Nucleus accumbens (tissue), 56 donors: ENCODE measurements at regions not wholly inside any gene's neighbourhood (a gene's known extent, or its start where the extent isn't known, plus 50 kb on each side); places are given as distances from the start of the nearest gene placed in this dataset.
"Not testable (repeated sequence)": the region's sequence is repeated elsewhere in the genome, so short reads cannot be mapped to it uniquely, and the experiment has no call there.

Experiments
- DNase-seq, 56 donors: peaks; one replicate each; lab custom pipeline; 2025; lab: John Stamatoyannopoulos, UW

- no peak for DNase-seq
Observed at GRCh38 chr5:19235101-19235584, 752.9 kb downstream of the CDH18 start.

DNA sequence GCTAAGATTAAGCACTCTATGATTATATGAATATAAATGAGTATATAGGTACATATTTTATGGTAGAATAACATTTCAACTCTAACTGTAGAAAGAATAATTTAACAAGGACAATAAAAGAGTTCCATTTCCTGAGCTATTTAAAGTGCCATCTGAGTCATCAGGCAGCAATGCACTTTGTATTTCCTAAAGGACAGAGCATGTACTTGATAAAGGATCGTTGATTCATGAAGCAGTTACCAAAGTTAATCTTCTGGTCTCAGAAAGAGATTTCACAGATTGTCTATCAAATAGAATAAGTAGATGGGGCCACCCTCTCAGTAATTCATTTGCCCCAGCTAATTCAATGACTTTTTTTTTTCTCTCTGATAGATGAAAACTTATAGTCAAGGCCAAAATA, 747.8 kb downstream of the CDH18 start:
- DNase-seq = no peak

DNA sequence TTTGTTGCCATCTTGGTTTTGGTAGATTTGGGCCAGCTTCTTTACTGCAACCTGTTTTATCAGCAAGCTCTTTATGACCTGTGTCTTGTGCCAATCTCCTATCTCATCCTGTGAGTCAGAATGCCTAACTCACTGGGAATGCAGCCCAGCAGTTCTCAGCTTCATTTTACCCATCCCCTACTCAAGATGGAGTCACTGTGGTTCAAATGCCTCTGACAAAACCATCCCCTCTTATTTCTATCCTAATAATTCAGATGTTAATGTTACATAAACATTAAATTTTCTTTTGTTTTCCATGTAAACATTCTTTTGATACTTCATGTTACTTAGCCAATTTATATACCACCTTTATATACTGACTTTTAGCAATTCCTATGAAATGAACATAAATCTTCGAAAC, 746.3 kb downstream of the CDH18 start:
- no peak for DNase-seq

DNA sequence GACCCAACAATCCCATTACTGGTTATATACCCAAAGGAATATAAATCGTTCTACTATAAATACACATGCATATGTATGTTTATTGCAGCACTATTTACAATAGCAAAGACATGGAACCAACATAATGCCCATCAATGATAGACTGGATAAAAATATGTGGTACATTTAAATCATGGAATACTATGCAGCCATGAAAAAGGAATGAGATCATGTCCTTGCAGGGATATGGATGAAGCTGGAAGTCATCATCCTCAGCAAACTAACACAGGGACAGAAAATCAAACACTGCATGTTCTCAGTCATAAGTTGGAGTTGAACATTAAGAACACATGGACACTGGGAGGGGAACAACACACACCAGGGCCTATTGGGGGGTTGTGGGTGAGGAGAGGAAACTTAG, 741.8 kb downstream of the CDH18 start:
- DNase-seq = not testable (repeated sequence)

- no peak for DNase-seq
Observed at GRCh38 chr5:19247302-19247701, 740.7 kb downstream of the CDH18 start.

DNA sequence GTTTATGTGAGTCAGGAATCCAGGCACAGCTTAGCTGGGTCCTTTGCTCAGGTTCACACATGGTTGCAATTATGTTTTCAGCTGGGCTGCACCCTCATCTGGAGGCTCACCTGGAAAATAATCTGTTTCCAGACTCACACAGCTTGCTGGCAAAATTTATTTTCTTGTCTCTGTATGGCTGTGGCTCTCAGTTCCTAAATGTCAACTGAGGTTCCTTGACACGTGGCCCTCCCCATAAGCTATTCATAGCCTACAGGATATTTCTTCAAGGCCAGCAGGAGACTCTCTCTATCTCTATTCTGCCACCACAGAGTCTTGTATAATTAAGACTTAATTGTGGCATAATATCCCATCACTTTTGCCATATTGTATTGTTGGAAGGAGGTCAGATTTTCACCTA, 732.0 kb downstream of the CDH18 start:
- DNase-seq = no peak

GRCh38 chr5:19258686-19259085, 729.3 kb downstream of the CDH18 start:
- DNase-seq = no peak

DNA sequence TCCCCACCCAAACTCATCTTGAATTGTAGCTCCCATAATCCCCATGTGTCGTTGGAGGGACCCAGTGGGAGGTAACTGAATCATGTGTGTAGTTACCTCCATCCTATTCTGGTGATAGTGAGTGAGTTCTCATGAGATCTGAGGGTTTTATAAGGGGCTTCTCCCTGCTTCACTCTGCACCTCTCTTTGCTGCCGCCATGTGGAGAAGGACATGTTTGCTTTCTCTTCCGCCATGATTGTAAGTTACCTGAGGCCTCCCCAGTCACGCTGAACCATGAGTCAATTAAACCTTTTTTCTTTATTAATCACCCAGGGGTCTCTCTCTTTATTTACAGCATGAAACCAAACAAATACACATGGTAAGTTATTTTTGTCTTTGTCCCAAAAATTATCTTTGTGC, 726.1 kb downstream of the CDH18 start:
- DNase-seq = no peak

GRCh38 chr5:19264821-19265220, 723.2 kb downstream of the CDH18 start:
- DNase-seq = no peak

DNA sequence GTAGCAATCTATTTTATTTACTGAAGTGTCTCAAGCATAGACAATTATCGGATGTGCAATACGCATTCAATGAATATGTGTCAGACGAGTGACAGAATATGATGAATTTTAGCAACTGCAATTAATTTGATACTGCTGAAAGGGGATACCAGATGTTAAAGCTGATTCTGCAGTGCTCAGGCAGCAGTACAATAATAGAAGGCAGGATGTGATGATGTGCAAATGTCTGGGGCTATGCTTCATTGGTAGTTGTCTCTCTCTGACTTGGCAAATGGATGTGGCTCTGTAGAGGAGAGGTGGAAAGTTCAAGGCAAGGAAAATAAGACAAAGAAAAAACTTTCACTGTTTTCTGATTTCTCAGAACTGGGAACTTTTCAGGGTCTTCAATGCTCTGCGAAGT, 721.2 kb downstream of the CDH18 start:
- no peak for DNase-seq

DNA sequence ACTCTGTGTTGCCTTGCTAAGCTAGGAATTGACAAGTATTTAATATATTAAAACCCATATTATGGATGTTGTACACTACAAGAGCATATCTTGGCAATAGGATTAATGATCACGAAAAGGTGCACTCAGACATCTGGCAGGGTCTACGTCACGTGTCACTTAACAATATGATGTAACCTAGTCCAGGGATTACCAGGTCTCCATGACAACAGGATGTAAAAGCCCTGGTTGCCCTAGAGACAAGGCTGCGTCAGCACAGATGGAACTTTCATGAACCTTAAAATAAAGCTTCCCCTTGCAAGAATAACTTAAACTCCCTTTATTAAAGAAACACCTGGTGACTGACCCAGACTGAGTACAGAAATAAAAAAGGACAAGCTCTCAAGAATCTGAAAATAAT, 717.8 kb downstream of the CDH18 start:
- peak in 5 of 56 donors; percentile 1 to 29 (median 4) for DNase-seq

DNA sequence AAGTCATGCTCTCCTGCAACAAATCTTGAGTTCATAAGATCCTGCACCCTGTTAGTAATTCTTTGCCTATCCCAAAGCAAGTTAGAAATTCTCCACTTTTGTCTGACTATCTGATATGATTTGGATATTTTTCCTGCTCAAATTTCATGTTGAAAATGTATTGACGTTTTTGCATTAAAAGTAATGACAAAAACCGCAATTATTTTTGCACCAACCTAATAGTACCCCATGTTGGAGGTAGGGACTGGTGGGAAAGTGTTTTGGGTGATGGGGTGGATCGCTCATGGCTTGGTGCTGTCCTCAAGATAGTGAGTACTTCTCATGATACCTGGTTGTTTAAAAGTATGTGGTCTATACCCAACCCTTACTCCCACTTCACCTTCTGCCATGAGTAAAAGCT, 713.4 kb downstream of the CDH18 start:
- DNase-seq = no peak

- no peak for DNase-seq
Observed at GRCh38 chr5:19285286-19285685, 702.7 kb downstream of the CDH18 start.

GRCh38 chr5:19287548-19288277, 700.3 kb downstream of the CDH18 start:
- DNase-seq = not testable (repeated sequence)

DNA sequence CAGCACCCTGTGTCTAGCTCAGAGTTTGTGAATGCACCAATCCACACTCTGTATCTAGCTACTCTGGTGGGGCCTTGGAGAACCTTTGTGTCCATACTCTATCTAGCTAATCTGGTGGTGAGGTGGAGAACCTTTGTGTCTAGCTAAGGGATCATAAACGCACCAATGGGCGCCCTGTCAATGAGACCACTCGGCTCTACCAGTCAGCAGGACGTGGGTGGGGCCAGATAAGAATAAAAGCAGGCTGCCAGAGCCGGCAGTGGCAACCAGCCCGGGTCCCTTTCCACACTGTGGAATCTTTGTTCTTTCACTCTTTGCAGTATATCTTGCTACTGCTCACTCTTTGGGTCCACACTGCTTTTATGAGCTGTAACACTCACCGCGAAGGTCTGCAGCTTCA, 699.7 kb downstream of the CDH18 start:
- DNase-seq = not testable (repeated sequence)

DNA sequence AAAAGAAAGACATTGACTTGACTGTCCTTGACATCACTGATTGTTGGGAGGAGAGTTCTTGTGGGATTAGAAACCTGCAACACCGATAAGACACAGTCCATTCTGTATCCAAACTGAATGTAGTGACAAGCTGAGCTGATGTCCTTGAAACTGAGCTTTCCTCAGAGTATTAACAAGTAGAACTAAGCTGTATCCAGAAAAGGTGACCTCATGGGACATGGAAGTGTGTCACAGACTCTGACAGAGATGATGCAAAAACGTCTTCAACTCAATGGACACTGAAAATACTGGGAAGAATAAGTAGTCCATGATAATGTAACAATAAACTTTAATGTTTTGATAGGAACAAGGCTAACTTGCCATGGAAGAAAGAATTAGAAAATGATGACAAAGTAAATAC, 690.1 kb downstream of the CDH18 start:
- DNase-seq = no peak

GRCh38 chr5:19301271-19301670, 686.7 kb downstream of the CDH18 start:
- no peak for DNase-seq

- no peak for DNase-seq
Observed at GRCh38 chr5:19314840-19315239, 673.2 kb downstream of the CDH18 start.

GRCh38 chr5:19319252-19319651, 668.7 kb downstream of the CDH18 start:
- DNase-seq = no peak

GRCh38 chr5:19322716-19323485, 665.1 kb downstream of the CDH18 start:
- no peak for DNase-seq

DNA sequence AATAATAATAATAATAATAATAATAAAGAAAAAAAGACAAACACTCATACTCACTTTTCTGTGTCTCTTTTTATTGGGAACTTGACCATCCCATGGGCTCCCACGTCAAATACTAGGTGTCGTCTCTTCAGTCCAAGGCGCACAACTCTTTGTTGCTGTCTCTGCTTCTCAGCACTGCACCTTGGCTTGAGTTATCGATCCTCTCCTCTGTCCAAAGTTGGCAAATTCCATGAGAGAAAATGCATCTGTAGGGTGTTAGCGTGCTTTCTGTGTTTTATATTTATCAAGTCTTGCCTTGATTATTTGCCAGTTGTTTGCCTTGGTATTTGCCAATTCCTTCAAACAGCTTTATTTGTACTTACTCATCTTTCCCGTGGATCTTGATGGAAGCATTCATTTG, 653.7 kb downstream of the CDH18 start:
- no peak for DNase-seq

- DNase-seq = no peak
Observed at GRCh38 chr5:19342942-19343341, 645.1 kb downstream of the CDH18 start.
